ENCODE measurements at regions not wholly inside any gene's neighbourhood (a gene's known extent, or its start where the extent isn't known, plus 50 kb on each side); places are given as distances from the start of the nearest gene placed in this dataset.

DNA sequence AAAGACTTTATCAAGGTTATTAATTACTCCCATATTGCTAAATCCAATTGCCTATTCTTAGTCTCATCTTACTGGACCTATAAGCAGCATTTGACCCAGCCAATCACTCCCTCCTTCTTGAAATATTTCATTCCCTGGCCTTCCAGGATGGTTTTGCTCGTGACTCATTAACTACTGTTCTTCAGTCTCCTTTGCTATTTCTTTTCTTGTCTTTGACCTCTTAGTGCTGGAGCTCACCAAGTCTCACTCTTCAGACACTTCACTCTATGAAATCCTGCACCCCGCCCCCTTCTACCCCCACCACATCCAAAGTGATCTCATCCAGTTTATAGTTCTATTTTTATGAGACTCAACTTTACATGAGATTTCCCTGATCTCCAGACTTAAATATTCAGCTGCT lies 803.1 kb upstream of the WWC1 start:
- intact Hi-C loops (cut with DNase I), result no loop called here
- Histone ChIP-seq H3K27me3 (no peaks in the 10 kb centered on the region), H3K9me3 (no peaks in the 10 kb centered on the region), H3K36me3 (no peaks in the 10 kb centered on the region), H3K27ac (no peak overlapping the region), H3K4me3 (replicated peaks in 1 of 3) (no peak overlapping the region), H3K4me1 (no peaks in the 10 kb centered on the region)
- DNase-seq, result no peak
- 81 to 91% methylated on average over 2 of the region's 2 CpGs for WGBS, 2 donors
- no peak for TF ChIP-seq POLR2A (IDR thresholded peaks at IDR 0.05)
- TF ChIP-seq, protein P1, sequence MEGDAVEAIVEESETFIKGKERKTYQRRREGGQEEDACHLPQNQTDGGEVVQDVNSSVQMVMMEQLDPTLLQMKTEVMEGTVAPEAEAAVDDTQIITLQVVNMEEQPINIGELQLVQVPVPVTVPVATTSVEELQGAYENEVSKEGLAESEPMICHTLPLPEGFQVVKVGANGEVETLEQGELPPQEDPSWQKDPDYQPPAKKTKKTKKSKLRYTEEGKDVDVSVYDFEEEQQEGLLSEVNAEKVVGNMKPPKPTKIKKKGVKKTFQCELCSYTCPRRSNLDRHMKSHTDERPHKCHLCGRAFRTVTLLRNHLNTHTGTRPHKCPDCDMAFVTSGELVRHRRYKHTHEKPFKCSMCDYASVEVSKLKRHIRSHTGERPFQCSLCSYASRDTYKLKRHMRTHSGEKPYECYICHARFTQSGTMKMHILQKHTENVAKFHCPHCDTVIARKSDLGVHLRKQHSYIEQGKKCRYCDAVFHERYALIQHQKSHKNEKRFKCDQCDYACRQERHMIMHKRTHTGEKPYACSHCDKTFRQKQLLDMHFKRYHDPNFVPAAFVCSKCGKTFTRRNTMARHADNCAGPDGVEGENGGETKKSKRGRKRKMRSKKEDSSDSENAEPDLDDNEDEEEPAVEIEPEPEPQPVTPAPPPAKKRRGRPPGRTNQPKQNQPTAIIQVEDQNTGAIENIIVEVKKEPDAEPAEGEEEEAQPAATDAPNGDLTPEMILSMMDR (IDR thresholded peaks at IDR 0.05), result no peak

DNA sequence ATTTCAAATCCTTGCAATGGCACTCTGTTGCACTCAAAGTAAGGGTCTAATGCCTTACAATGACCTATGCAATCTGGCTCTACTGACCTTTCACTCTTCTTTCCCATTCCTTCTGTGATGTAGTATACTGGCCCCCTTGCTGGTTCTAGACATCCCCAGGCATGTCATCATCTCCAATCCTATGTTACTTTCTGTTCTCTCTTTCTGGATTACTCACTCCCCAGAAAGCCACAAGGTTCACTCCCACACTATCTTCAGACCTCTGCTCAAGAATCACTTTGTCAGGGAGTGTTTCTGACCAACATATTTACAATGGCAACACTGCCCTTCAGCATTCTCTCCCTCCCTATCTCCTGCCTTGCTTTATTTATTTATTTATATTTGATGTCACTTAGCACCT lies 802.2 kb upstream of the WWC1 start:
- no peak for DNase-seq
- Histone ChIP-seq H3K27ac (no peak overlapping the region), H3K27me3 (no peaks in the 10 kb centered on the region), H3K4me1 (no peaks in the 10 kb centered on the region), H3K36me3 (no peaks in the 10 kb centered on the region), H3K9me3 (no peaks in the 10 kb centered on the region), H3K4me3 (replicated peaks in 1 of 3) (no peak overlapping the region)
- TF ChIP-seq, protein P1 (IDR thresholded peaks at IDR 0.05), result no peak
- no peak for TF ChIP-seq POLR2A (IDR thresholded peaks at IDR 0.05)
- intact Hi-C loops (cut with DNase I), result no loop called here

GRCh38 chr5:167503926-167504720 lies 787.3 kb upstream of the WWC1 start:
- H3K27ac ChIP-seq, result no peak overlapping the region
- intact Hi-C loops (cut with DNase I), result no loop called here
- H3K4me1 ChIP-seq, result no peaks in the 10 kb centered on the region
- 63 to 66% methylated on average over 5 of the region's 5 CpGs for WGBS, 2 donors
- no peaks in the 10 kb centered on the region for H3K36me3 ChIP-seq
- no peaks in the 10 kb centered on the region for H3K9me3 ChIP-seq
- DNase-seq, result no peak
- H3K4me3 ChIP-seq (replicated peaks in 1 of 3), result no peak overlapping the region
- TF ChIP-seq POLR2A (IDR thresholded peaks at IDR 0.05), result no peak
- TF ChIP-seq, protein P1 (IDR thresholded peaks at IDR 0.05), result no peak
- no peaks in the 10 kb centered on the region for H3K27me3 ChIP-seq

GRCh38 chr5:167507463-167508233 lies 783.8 kb upstream of the WWC1 start:
- WGBS, 2 donors, result 75 to 85% methylated on average over 4 of the region's 4 CpGs
- H3K4me1 ChIP-seq, result no peaks in the 10 kb centered on the region
- no peak overlapping the region for H3K27ac ChIP-seq
- H3K36me3 ChIP-seq, result no peaks in the 10 kb centered on the region
- DNase-seq, result no peak
- TF ChIP-seq, protein P1 (IDR thresholded peaks at IDR 0.05), result no peak
- TF ChIP-seq POLR2A (IDR thresholded peaks at IDR 0.05), result no peak
- no peaks in the 10 kb centered on the region for H3K9me3 ChIP-seq
- no peak overlapping the region for H3K4me3 ChIP-seq (replicated peaks in 1 of 3)
- intact Hi-C loops (cut with DNase I), result no loop called here
- H3K27me3 ChIP-seq, result no peaks in the 10 kb centered on the region

DNA sequence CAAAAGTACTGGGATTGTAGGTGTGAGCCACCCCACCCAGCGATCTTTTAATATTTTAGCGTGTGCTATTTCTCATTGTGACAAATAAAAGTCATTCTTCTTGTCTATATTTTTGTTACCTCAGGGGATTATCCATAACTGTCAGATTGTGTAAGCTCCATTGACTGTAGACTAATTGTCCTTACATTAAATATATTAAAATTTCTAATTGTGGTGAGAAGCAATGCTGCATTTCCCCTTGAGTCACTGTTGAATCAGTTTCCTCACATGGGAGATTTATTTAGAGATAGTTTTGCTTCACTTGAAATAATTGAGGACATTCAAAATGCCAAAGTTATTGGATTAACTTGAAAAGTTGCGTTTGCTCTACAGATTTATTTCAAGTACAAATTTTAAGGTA lies 782.4 kb upstream of the WWC1 start:
- intact Hi-C loops (cut with DNase I), result no loop called here
- Histone ChIP-seq H3K4me1 (no peaks in the 10 kb centered on the region), H3K4me3 (replicated peaks in 1 of 3) (no peak overlapping the region), H3K27ac (no peak overlapping the region), H3K9me3 (no peaks in the 10 kb centered on the region), H3K36me3 (no peaks in the 10 kb centered on the region), H3K27me3 (no peaks in the 10 kb centered on the region)
- DNase-seq, result no peak
- WGBS, 2 donors, result 90 to 95% methylated on average over 3 of the region's 3 CpGs
- TF ChIP-seq POLR2A (IDR thresholded peaks at IDR 0.05), result no peak
- TF ChIP-seq, protein P1 (IDR thresholded peaks at IDR 0.05), result no peak

All from thyroid gland (tissue), 4 donors.